Lower leg skin (tissue), 4 donors: ENCODE measurements at regions not wholly inside any gene's neighbourhood (a gene's known extent, or its start where the extent isn't known, plus 50 kb on each side); places are given as distances from the start of the nearest gene placed in this dataset.
"Not testable (repeated sequence)": the region's sequence is repeated elsewhere in the genome, so short reads cannot be mapped to it uniquely, and the experiment has no call there.

Experiments
- DNase-seq, 2 donors: peaks; one replicate each; pipeline ENCODE4 v3.0.0-alpha.2; 2019; ENCODE audit warnings: low spot score in 2 of 2
- H3K4me3 ChIP-seq: fragments of 200-600 bp; sonication (generic); 2 replicates; pipeline ENCODE4 v1.5.1; 2017; ENCODE audit warnings: mild to moderate bottlenecking, low read depth; ENCODE audit not compliant: poor library complexity, severe bottlenecking
- CTCF ChIP-seq, 3 donors: fragments of 450-650 bp; IDR thresholded peaks; one replicate each; pipeline ENCODE4 v1.5.1; 2016; ENCODE audit warnings: antibody characterized with exemption in 3 of 3, mild to moderate bottlenecking in 3 of 3, moderate library complexity in 2 of 3
- POLR2A ChIP-seq, 2 donors: fragments of 450-650 bp; IDR thresholded peaks; one replicate each; pipeline ENCODE4 v1.6.1; 2016 to 2017; ENCODE audit warnings: antibody characterized with exemption in 2 of 2, mild to moderate bottlenecking in 1 of 2, moderate library complexity in 1 of 2
- WGBS, 2 donors: methylation state at CpG; one replicate each; pipeline ENCODE4 v1.1.5; 2018; 5-methylcytosine and 5-hydroxymethylcytosine counted together
- intact Hi-C: fragments of 100-400 bp; cut with DNase I; formaldehyde crosslinking; loops from one replicate; pipeline ENCODE4 v1.15.0; 2023; ENCODE audit warnings: low total_unique reads

GRCh38 chr6:85923013-85923430 is 280.3 kb upstream of the SYNCRIP start:
- intact Hi-C loops: no loop called here
- TF ChIP-seq CTCF (IDR thresholded peaks at IDR 0.05): peak in 1 of 3 donors; percentile 7
- no peak for TF ChIP-seq POLR2A (IDR thresholded peaks at IDR 0.05)
- DNase-seq: peak in 1 of 2 donors; percentile 68
- H3K4me3 ChIP-seq: no peak overlapping the region
- WGBS, 2 donors: 2 to 3% methylated on average over 2 of the region's 2 CpGs

- intact Hi-C loops: no loop called here
- no peak overlapping the region for H3K4me3 ChIP-seq
- no peak for DNase-seq
- WGBS, 2 donors: 39 to 40% methylated on average over 1 of the region's 1 CpG
- TF ChIP-seq POLR2A (IDR thresholded peaks at IDR 0.05) (no peak), CTCF (IDR thresholded peaks at IDR 0.05) (no peak)
These were observed 278.1 kb upstream of the SYNCRIP start for GRCh38 chr6:85920782-85921181.

- TF ChIP-seq CTCF (IDR thresholded peaks at IDR 0.05) (no peak), POLR2A (IDR thresholded peaks at IDR 0.05) (no peak)
- no peak overlapping the region for H3K4me3 ChIP-seq
- WGBS, 2 donors: 96 to 100% methylated on average over 1 of the region's 1 CpG
- intact Hi-C loops: no loop called here
- DNase-seq: no peak
These were observed 274.8 kb upstream of the SYNCRIP start for GRCh38 chr6:85917522-85917921.

GRCh38 chr6:85913001-85913400 is 270.3 kb upstream of the SYNCRIP start:
- no peak for TF ChIP-seq CTCF (IDR thresholded peaks at IDR 0.05)
- no peak for TF ChIP-seq POLR2A (IDR thresholded peaks at IDR 0.05)
- H3K4me3 ChIP-seq: no peak overlapping the region
- DNase-seq: no peak
- intact Hi-C loops: no loop called here
- 82 to 85% methylated on average over 2 of the region's 2 CpGs for WGBS, 2 donors

GRCh38 chr6:85912582-85912981 is 269.9 kb upstream of the SYNCRIP start:
- intact Hi-C loops: no loop called here
- no peak for TF ChIP-seq CTCF (IDR thresholded peaks at IDR 0.05)
- no peak for TF ChIP-seq POLR2A (IDR thresholded peaks at IDR 0.05)
- H3K4me3 ChIP-seq: no peak overlapping the region
- DNase-seq: no peak
- 70 to 76% methylated on average over 3 of the region's 3 CpGs for WGBS, 2 donors

- intact Hi-C loops: no loop called here
- 84 to 92% methylated on average over 4 to 8 of the region's 9 CpGs for WGBS, 2 donors
- TF ChIP-seq CTCF (IDR thresholded peaks at IDR 0.05): no peak
- TF ChIP-seq POLR2A (IDR thresholded peaks at IDR 0.05): no peak
- DNase-seq: no peak
- no peak overlapping the region for H3K4me3 ChIP-seq
These were observed 268.4 kb upstream of the SYNCRIP start for GRCh38 chr6:85911067-85911466.

GRCh38 chr6:85908120-85908519 is 265.4 kb upstream of the SYNCRIP start:
- H3K4me3 ChIP-seq, intact Hi-C loops, DNase-seq: not testable (repeated sequence)
- 71 to 86% methylated on average over 4 of the region's 4 CpGs for WGBS, 2 donors
